Dermis microvascular lymphatic vessel endothelial cell (primary cell): ENCODE measurements at regions not wholly inside any gene's neighbourhood (a gene's known extent, or its start where the extent isn't known, plus 50 kb on each side); places are given as distances from the start of the nearest gene placed in this dataset.

Experiments
- DNase-seq, 2 donors: peaks; one replicate each; pipeline versions ENCODE4 v3.0.0 to v3.0.0-alpha.2; 2010; ENCODE audit warnings: low read depth in 2 of 2

DNA sequence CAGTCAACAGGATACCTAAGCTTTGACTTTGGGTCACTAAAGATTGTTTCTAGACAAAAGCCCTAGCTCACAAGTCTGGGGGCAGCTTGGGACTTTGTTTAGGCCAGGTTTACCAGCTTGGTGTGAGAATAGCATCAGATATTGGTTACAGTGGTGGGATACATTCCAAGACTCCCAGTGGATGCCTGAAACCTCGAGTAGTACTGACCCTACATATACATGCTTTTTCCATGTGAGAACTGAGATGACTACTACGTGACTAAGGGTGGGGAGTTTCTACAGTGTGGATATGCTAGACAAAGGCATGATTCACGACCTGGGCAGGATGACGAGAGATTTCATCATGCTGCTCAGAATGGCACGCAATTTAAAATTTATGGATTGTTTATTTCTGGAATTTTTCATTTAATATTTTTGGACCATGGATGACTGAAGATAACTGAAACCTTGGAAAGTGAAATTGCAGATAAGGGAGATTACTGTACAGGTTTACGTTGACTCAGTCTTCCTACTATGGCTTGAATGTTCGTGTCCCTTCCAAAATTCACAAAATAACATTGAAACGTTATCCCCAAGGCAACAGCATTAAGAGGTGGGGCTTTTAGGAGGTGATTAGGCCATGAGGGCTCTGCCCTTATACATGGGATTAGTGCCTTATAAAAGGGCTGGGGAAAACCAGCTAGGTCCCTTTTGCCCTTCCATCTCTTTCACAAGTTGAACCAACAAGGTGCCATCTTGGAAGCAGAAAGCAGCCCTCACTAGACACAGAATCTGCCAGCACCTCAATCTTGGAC lies 50.2 kb upstream of the CTAGE1 start:
- peak in 1 of 2 donors; percentile 87 for DNase-seq

DNA sequence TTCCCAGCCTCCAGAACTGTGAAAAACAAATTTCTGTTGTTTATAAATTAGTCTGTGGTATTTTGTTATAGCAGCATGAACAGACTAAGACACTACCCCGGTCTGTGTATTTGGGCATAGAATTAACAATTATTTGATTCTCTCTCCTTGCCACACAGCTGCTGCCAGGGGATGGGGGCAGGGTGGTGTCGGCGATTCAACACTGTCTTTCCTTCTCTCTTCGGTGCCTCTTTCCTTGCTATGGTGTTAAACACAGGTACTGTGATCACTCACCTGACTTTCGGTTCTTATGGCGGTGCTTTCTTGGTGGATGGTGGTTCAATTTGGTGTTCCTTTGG lies 50.8 kb upstream of the CTAGE1 start:
- no peak for DNase-seq

DNA sequence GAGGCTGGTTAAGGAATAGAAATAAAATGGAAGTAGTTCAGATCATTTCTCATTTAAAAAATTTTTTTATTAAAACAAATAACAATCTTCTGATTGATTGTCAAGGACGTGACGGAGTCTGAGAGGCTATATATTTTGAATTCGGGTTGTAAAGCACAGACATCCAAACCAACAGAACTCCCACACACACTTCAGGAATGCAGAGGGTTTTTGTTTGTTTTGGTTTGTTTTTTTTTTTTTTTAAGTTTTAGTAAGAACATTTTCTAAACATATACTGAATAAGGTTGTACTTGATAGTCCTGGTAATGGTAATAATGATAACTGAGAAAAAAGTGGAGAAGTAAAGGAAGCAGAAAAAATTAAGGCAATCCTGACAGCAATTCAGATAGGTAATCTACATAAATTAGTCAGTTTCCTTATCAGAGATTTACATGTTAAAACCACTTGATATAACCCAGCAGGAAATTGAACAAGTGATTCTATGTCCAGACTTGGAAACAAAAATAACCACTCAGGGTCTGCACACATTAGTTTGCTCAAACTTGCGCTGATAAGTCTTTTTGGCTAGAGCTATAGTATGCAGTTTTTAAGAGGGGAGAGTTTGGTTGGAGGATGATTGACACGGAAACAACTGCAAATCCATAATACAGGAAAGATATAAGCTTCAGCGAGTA lies 51.5 kb upstream of the CTAGE1 start:
- no peak for DNase-seq

DNA sequence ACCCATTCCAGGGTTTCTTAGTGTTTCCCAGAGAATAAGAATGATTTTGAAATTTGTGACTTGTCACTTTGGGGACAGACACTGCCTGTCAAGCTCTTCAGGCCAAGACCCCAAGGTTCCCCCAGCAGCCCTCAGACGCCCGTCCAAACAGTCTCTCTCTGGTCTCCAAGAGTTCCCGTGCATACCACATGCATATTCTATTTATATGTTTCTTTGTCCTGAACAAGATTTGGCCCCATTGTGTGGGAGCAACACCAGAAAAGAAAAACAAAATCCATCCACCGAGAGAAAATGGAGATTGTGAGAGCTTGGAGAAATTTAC lies 52.2 kb upstream of the CTAGE1 start:
- DNase-seq, result peak in 1 of 2 donors; percentile 14

DNA sequence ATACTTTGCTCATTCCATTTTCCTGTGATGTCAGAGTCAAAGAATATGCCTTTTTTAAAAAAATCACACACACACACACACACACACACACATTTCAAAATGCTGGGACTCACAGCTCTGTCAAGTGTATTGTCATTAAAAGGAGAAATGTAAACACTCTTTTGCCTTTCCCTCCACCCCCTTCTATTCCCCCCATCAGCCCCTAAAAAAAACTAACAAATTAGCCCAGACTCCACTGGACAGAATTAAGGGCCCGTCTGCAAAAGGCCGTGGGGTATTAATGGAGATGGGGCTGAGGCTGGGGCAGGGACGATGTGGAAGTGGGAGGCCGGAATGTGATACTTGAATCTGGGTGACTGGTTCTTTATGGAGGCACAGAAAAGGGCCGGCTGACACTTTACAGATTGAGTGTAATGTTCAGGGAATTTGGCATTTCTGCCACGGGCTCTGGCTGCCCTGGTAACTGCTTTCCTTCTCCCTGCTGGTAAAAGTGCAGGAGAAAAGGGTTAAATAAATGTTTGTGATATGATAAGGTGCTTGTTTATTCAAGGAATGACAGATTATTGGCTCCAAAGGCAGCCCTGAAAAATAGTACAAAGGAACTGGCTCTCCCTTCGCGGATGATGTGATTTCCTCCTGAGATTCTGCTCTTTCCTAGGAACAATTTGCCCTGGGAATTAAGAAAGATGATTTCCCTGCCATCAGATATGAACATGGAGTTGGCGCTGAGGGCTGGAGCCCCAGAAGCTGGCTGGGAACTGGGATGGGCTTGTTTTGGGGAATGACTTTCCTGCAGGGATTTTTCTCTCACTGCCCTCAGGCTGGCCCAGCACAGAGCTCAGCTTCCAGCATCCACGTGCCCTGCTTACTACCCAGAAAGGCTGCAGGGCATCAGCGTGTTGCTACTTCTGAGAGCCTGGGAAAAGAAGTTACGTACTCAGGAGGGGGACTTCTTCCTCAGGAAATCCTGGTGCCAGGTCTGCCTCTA lies 52.8 kb upstream of the CTAGE1 start:
- peak in 1 of 2 donors; percentile 53 for DNase-seq

DNA sequence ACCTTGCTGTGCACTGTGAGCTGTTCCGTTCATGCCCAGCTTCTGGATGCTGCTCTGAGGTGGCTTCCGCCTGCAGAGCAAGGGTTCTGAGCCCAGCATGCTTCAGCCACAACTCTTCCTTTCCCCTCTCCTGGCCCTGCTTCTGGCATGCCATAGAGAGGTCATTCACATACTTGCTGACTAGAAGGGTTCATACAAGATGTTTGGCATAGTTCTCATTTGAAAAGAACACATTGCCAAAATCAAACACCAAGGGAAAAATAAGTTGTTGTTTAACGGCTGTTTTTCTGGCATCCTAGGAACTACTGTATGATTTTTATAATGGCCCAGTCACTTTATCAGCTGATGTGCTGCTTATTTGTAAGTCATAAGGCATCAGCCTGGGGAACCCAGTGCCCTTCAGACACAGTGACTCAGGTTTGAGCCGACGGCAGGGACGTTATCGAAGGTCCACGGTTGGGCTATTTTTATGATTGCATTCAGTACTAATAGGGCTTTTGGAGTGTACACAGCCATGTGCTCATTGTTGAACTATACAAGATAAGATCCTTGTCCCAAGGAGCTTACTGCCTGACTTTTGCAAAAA lies 53.9 kb upstream of the CTAGE1 start:
- peak in 1 of 2 donors; percentile 37 for DNase-seq

DNA sequence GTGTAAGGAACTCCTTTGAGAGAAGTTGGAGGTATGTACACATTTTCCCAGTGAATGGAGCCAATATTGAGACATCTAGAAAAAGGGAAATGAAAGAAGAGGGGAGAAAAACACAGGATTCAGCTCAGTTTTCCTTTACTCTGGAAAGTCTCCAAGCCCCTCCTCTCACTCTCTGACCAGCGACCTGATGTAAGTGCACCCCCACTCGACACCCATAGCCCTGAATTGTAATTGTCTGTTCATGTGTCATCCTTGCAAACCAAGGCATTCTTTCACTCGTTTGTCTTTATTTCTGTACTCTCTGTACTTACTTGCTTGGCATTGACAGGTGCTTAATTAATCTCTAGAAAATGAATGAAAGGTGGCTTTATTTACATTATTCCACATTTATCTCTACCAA lies 55.7 kb upstream of the CTAGE1 start:
- DNase-seq, result no peak

DNA sequence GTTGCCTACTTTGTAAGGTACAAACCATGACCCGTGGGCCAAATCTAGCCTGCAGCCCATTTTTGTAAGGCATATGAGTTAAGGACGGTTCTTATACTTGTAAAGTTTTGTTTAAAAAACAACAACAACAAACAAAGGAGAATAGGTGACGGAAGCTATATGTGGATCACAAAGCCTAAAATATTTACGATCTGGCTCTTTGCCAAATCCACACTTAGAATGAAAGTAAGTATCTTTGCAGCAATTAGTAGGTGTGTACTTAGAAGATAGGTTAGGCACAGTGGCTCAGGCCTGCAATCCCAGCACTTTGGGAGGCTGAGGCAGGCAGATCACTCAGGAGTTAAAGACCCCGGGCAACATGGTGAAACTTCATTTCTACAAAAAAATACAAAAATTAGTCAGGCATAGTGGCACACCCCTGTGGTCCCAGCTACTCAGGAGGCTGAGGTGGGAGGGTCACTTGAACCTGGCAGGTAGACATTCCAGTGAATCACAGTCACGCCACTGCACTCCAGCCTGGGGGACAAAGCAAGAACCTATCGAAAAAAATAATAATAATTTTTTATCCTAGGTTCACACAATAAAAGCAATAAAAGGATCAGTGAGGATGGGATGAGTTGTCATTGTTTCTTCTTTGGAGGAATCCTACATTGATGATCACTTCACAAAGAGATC lies 57.8 kb upstream of the CTAGE1 start:
- no peak for DNase-seq

DNA sequence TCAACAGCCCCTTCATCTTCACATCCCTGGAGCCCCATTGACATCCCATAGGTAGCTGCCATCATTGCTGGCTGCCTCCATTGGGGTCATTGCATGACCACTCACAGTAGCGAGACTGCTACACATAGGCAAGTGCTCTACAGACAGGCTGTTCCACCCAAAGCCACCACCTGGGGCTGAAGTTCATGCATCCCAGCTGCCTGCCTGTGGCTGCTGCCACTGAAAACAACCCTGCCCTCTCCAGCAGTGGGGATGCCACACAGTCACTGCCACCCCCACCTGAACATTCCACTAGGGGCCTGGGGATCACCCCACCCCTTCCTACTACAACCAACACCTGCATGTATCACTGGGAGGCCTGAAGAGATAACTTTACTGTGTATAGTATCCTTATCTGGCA lies 59.5 kb upstream of the CTAGE1 start:
- DNase-seq, result no peak

DNA sequence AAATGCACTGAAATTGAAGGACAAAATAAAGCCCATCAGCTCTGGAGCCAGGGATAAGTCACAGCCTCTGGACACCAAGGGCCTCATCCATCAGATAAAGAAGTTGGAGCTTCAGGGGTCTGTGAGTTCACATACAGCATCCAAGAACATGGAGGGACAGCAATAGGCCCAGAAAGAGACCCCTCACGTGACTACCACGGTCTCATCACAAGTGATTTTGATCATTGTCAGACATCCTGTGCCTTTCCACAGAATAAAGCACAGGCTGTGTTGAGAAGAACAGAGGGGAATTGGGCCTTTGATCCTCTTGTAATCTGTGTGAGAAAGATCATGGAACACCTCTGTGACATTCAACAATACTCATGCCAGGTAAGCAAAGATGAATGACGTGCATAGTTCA lies 65.2 kb upstream of the CTAGE1 start:
- no peak for DNase-seq

DNA sequence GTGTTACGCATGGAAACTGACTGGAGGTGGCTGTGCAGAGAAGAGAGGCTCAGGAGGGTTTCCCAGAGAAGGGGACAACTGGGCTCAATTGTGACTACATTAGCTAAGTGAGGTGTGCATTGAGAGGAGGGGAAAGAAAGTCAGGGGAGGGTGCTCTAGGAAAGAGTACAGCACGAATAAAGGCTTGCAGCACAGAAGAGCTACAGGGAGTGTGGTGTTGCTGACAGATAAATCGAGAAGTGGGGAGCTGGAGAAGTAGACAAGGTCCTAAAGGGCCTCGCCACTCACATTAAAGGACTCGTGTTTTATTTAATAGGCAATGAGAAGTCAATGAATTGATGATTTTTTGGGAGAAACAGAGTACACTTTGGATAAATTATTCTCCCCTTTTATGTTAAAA lies 65.7 kb upstream of the CTAGE1 start:
- DNase-seq, result no peak

DNA sequence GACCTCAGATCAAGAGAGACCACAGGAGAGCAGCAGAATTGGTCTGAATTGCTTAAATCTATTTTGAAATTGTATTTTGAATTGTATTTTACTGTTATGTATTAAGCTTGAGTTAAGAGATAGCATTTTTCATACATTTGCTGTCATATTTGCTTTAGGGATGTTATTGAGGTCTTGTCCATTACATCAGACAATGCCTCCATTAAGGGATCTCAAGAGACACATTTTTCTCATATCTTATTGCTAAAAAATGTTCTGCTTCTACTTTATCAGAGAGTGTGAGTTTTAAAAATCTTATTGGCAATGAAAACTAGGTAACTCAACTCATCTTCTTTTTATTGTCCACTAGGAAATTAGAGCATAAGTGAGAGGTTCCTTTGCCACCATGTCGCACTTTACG lies 66.8 kb upstream of the CTAGE1 start:
- DNase-seq, result no peak

DNA sequence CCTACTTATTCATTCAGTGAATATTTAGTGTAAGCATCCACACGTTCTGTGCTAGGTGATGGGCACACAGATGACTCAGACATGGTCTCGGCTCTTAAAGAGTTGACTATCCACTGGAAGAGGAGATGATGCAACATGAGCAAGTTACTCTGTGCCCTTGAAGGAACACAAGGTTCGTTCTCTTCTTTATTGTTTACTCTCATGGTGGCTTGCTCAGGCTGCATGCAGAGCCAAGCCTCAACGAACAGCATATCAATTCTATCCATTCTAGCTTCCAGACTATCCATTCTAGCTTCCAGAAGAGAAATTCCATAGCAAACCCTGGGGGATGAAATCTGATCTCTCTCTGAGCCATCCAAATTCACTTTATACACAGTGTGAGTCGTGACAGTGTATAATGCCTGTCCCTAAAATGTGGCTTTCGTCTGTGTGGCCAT lies 68.1 kb upstream of the CTAGE1 start:
- DNase-seq, result no peak

DNA sequence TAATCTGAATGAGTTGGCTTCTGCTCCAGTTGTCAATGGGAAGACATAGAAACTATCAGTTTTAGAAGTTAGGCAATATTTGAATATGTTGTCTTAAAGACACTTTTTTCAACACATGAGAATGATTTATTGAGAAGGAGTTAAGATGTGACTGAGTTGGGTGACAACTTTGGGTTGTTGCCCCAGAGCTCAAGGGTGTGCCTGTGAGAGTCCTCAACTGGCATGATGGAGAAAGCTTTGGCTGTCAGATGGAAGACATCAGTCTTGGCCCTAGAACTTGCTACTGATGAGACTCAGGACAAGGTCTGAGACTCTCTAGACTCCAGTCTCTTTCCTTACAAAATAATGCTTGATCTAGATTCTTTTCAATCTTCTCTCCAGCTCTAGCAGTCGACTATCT lies 69.0 kb upstream of the CTAGE1 start:
- DNase-seq, result no peak

DNA sequence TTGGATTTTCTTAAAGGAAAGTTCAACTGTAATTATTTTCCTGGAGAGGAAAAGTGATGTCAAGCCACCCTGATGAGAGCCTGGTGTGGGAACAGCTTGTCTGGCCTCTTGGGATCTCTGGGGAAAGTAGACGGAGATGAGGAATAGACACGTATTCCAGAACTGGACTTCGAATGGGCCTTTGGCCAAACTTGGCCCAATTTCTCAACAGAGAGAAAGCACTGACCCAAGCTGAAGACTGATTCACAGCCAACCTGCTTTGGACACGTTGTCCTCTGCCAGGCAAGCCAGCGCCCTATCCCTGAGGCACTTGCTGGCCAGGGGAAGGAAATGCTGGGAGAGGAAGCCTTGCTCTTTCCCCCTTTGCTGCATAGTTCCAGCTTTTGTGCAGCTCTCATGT lies 70.8 kb upstream of the CTAGE1 start:
- DNase-seq, result no peak

DNA sequence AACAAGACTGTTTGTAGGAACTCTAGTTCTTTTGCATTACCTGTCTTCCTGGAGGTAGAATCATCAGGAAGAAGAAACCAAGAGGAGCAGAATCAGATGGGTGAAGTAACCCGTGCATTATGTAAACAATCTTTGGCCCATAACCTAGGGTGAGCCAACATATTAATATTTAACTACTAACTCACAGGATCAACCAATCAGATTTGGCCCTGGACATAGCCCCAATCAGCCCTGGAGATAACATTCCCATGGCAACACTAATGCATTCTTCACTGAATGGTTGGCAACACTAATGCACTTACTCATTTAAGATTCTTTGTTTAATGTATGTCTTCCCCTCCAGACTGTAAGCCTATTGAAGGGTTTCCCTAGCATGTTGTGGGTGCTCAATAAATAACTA lies 72.0 kb upstream of the CTAGE1 start:
- no peak for DNase-seq

DNA sequence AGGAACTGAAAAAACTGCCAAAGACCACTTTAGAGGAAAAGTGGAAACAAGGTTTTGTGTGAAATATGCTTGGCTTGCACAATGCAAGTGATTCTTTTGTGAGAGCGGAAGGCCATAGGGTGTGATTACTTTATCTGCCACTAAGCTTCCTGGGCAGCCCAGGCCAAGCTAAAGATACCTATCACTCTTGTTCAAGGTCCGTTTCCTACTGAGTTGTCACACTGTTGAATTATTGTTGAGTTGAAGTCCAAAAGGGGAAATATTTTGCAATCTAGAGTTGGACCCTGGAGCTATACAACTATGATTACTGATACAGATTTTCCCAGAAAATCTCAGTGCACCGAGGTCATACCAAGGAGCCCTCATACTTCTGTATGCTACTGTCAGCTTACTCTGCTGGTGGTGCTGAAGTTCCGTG lies 72.7 kb upstream of the CTAGE1 start:
- DNase-seq, result no peak

DNA sequence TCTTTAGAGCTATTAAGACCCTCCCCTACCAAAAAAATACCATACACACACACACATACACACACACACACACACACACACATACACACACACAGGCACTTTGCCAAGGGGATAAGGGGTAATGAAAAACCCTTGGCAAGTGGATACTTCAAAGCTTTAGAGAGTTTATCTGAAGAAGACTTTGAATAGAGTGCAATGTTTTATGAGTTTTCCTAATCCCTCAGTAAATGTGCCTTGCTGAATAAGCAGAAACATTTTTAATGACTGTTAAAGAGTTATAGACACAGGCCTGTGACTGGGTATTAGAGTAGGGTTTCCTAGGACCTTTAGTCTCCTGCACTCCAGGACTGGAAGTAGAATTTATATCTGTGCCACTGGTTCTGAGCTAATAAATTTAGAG lies 75.5 kb upstream of the CTAGE1 start:
- DNase-seq, result no peak

DNA sequence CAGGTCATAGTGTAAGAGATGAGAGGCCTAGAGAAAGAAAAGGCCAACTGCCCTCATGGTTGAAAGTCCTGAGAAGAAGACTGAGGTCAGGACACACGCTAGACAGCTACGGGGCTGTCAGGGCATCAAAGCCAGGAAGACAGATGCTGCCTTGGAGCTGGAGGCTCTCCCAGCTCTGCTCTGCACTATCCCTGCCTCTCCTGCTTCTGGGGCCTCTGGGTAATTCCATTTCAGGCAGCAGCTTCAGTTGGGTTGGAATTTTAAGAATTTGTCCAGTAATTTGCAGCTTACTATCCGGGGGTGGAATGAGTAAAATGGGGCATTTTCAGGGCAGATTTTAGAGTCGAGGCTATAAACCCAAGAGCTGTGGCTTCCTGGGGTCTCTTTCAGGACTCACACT lies 76.2 kb upstream of the CTAGE1 start:
- DNase-seq, result no peak

DNA sequence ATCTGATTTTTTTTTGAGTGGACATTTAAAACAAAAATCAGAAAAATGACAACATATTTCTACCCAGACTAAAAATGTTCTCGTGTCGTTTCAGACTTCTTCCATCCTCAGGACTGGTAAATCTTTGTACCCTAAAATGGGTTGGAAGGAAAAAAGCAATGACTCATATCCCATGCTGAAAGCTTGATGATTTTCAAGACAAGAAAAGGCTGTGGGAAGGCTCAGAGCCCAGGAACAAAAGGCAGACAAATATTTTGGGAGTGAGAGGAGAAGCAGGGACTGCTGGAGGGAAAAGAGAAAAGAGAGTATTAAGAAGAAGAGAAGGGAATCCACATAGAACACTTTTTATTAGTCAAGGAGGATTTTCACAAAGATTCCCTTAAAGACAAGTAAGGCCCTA lies 77.1 kb upstream of the CTAGE1 start:
- peak in 1 of 2 donors; percentile 45 for DNase-seq

DNA sequence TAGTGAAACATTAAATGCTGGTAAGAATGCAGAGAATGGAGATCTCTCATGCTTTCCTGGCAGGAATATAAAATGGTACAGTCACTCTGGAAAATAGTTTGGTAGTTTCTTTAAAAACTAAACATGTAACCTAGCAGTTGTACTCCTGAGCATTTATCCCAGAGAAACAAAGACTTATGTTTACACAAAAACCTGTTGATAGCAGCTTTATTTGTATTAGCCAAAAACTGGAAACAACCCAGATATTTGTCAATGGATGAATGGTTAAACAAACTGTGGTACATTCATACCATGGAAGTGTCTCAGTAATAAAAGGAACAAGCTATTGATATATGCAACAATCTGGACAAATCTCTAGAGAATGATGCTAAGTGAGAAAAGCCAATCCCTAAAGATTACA lies 81.7 kb upstream of the CTAGE1 start:
- no peak for DNase-seq
